Endothelial cell of umbilical vein (primary cell): ENCODE measurements at regions not wholly inside any gene's neighbourhood (a gene's known extent, or its start where the extent isn't known, plus 50 kb on each side); places are given as distances from the start of the nearest gene placed in this dataset.

Source experiments
- BruUV-seq: library from RNA; stranded (reverse); fragments of 400-500 nt; replicated peaks from 2 replicates; lab custom pipeline; 2021; lab: Mats Ljungman, UMichigan
- CTCF ChIA-PET: fragments of 300-600, 350-600 bp; sonication (Branson Sonifier 250); formaldehyde crosslinking; loops from one replicate; lab custom pipeline; 2021; ENCODE audit warnings: antibody characterized with exemption, inconsistent platforms; lab: Charles Lee
- POLR2A ChIA-PET: fragments of 300-600, 350-600 bp; sonication (Branson Sonifier 250); formaldehyde crosslinking; loops from one replicate; lab custom pipeline; 2021; ENCODE audit warnings: antibody characterized with exemption, inconsistent platforms; lab: Charles Lee
- DNase-seq: peaks from one replicate; pipeline ENCODE4 v3.0.0-alpha.2; 2011; ENCODE audit warnings: low read depth, low spot score
- FAIRE-seq: peaks from 2 replicates; lab custom pipeline; 2011; peaks lifted over from hg19 to GRCh38; lab: Jason Lieb, UNC
- H2AFZ ChIP-seq: 2 replicates; pipeline ENCODE4 v1.6.0; 2012; ENCODE audit warnings: low read depth, low read length, control low read depth, inconsistent platforms
- H3K27ac ChIP-seq: 2 replicates; pipeline ENCODE4 v1.5.1; 2011; ENCODE audit warnings: low read depth, mild to moderate bottlenecking, control low read depth, low read length, moderate library complexity; ENCODE audit not compliant: insufficient read depth
- H3K27me3 ChIP-seq, 2 experiments: 2 replicates each; pipeline versions ENCODE4 v1.6.0 to v1.6.1; 2011; ENCODE audit warnings: low read length in 2 of 2, mixed read lengths in 1 of 2; ENCODE audit not compliant: control insufficient read depth in 2 of 2, insufficient read depth in 2 of 2
- H3K36me3 ChIP-seq, 2 experiments: 2 replicates in 1 of 2; 3 replicates in 1 of 2; pipeline ENCODE4 v1.5.1; 2011; ENCODE audit warnings: low read length in 2 of 2, mild to moderate bottlenecking in 1 of 2, moderate library complexity in 1 of 2; ENCODE audit not compliant: control insufficient read depth in 2 of 2, insufficient read depth in 2 of 2; ENCODE audit errors: extremely low read depth in 1 of 2
- H3K4me1 ChIP-seq: 3 replicates; pipeline ENCODE4 v1.5.1; 2011; ENCODE audit warnings: mild to moderate bottlenecking, low read length; ENCODE audit not compliant: control insufficient read depth, insufficient read depth; ENCODE audit errors: extremely low read depth
- H3K4me2 ChIP-seq: 2 replicates; pipeline ENCODE4 v1.6.1; 2011; ENCODE audit warnings: low read length, control low read depth, mixed read lengths; ENCODE audit not compliant: insufficient read depth
- H3K4me3 ChIP-seq, 3 experiments: fragments of 200-600 bp in 1 of 3; sonication (generic), shearing (Covaris generic) in 1 of 3; replicated peaks in 1 of 3; 2 replicates each; pipeline ENCODE4 v1.5.1; 2011 to 2016; ENCODE audit warnings: control low read depth in 3 of 3, low read length in 3 of 3, mild to moderate bottlenecking in 2 of 3, inconsistent platforms in 1 of 3, low read depth in 1 of 3, moderate library complexity in 1 of 3; ENCODE audit not compliant: insufficient read depth in 1 of 3
- H3K79me2 ChIP-seq: 2 replicates; pipeline ENCODE4 v1.6.0; 2012; ENCODE audit warnings: low read length, inconsistent platforms; ENCODE audit not compliant: control insufficient read depth, insufficient read depth
- H3K9ac ChIP-seq: replicated peaks from 2 replicates; pipeline ENCODE3; 2011; ENCODE audit warnings: low read length, control low read depth; ENCODE audit not compliant: insufficient read depth; ENCODE audit errors: extremely low read depth
- H3K9me1 ChIP-seq: replicated peaks from 3 replicates; pipeline ENCODE4 v1.6.0; 2011; ENCODE audit warnings: mild to moderate bottlenecking, low read length; ENCODE audit not compliant: control insufficient read depth, insufficient read depth; ENCODE audit errors: extremely low read depth
- H3K9me3 ChIP-seq: replicated peaks from 2 replicates; pipeline ENCODE4 v1.5.1; 2012; ENCODE audit warnings: low read length, inconsistent platforms; ENCODE audit not compliant: control insufficient read depth, insufficient read depth
- H4K20me1 ChIP-seq: replicated peaks from 2 replicates; pipeline ENCODE3; 2011; ENCODE audit warnings: mild to moderate bottlenecking, low read length; ENCODE audit not compliant: control insufficient read depth, insufficient read depth; ENCODE audit errors: extremely low read depth
- EZH2 ChIP-seq: IDR thresholded peaks from 2 replicates; pipeline ENCODE4 v1.6.1; 2012; ENCODE audit warnings: borderline replicate concordance, low read depth, mild to moderate bottlenecking, moderate library complexity, low read length, inconsistent platforms; ENCODE audit not compliant: severe bottlenecking
- FOS ChIP-seq: IDR thresholded peaks from 2 replicates; pipeline ENCODE4 v1.6.1; 2011; ENCODE audit warnings: mild to moderate bottlenecking, low read length, moderate library complexity, borderline replicate concordance; ENCODE audit not compliant: insufficient read depth
- GATA2 ChIP-seq: IDR thresholded peaks from 2 replicates; pipeline ENCODE4 v1.7.0; 2011; ENCODE audit warnings: low read depth, mild to moderate bottlenecking, moderate library complexity, mixed read lengths, low read length; ENCODE audit not compliant: insufficient read length, insufficient read depth
- MYC ChIP-seq: IDR thresholded peaks from one replicate; pipeline ENCODE4 v1.6.1; 2011; ENCODE audit warnings: mild to moderate bottlenecking, low read depth, low read length
- dilution Hi-C: fragments of 300-500 bp; cut with MboI; formaldehyde crosslinking; loops from one replicate; pipeline ENCODE4 v1.15.0; 2019; ENCODE audit warnings: low sequenced_read_pairs; ENCODE audit not compliant: extremely low pct_ligation_motif_present
- intact Hi-C: fragments of 100-400 bp; cut with micrococcal nuclease; formaldehyde crosslinking; loops from one replicate; pipeline ENCODE4 v1.10.0; 2022
- TF ChIP-seq, protein P1 (sequence below), 2 donors: IDR thresholded peaks; 1 replicate in 1 of 2; 2 replicates in 1 of 2; pipeline ENCODE4 v1.5.1; 2011; ENCODE audit warnings: low read length in 2 of 2, mild to moderate bottlenecking in 2 of 2, moderate library complexity in 2 of 2, control low read depth in 1 of 2, inconsistent platforms in 1 of 2, low read depth in 1 of 2; ENCODE audit not compliant: insufficient read depth in 1 of 2; ENCODE audit errors: extremely low read depth in 1 of 2
- TF ChIP-seq, protein P2 (sequence below): IDR thresholded peaks from 2 replicates; pipeline ENCODE4 v1.6.1; 2011; ENCODE audit not compliant: insufficient read depth, insufficient read length

DNA sequence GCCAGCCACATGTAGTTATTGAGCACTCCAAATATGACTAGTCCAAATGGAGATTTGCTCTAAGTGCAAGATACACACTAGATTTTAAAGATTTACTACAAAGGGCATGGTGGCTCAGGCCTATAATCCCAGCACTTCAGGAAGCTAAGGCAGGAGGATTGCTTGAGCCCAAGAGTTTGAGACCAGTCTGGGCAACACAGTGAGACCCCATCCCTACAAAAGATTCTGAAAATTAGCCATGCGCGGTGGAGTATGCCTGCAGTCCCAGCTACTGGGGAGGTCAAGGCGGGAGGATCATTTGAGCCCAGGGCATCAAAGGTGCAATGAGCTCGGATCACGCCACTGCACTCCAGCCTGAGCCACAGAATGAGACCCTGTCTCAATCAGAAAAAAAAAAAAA is 93.5 kb upstream of the HNRNPA3 start:
- dilution Hi-C loops, result no loop called here
- H2AFZ ChIP-seq, result no peak overlapping the region
- DNase-seq (no peak), FAIRE-seq (no peak)
- no peak overlapping the region for H3K4me2 ChIP-seq
- intact Hi-C loops, result no loop called here
- POLR2A ChIA-PET, result no interaction called here
- no peak overlapping the region for H3K9ac ChIP-seq
- peaks cover 11% of the 10 kb centered on the region for H3K4me1 ChIP-seq
- no peak overlapping the region for H3K4me3 ChIP-seq
- no peak overlapping the region for H3K27ac ChIP-seq
- no peaks in the 10 kb centered on the region for H4K20me1 ChIP-seq
- no peaks in the 10 kb centered on the region for H3K36me3 ChIP-seq
- no TSS peak for BruUV-seq
- TF ChIP-seq MYC, result no peak
- TF ChIP-seq, protein P1, sequence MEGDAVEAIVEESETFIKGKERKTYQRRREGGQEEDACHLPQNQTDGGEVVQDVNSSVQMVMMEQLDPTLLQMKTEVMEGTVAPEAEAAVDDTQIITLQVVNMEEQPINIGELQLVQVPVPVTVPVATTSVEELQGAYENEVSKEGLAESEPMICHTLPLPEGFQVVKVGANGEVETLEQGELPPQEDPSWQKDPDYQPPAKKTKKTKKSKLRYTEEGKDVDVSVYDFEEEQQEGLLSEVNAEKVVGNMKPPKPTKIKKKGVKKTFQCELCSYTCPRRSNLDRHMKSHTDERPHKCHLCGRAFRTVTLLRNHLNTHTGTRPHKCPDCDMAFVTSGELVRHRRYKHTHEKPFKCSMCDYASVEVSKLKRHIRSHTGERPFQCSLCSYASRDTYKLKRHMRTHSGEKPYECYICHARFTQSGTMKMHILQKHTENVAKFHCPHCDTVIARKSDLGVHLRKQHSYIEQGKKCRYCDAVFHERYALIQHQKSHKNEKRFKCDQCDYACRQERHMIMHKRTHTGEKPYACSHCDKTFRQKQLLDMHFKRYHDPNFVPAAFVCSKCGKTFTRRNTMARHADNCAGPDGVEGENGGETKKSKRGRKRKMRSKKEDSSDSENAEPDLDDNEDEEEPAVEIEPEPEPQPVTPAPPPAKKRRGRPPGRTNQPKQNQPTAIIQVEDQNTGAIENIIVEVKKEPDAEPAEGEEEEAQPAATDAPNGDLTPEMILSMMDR (IDR thresholded peaks at IDR 0.05; ENCODE audit: extremely low read depth in 1 of 2, insufficient read depth in 1 of 2, low read depth in 1 of 2, low read length in 2 of 2), result no peak
- TF ChIP-seq GATA2, result no peak
- TF ChIP-seq, protein P2, sequence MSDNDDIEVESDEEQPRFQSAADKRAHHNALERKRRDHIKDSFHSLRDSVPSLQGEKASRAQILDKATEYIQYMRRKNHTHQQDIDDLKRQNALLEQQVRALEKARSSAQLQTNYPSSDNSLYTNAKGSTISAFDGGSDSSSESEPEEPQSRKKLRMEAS, result no peak
- no peak for TF ChIP-seq EZH2
- TF ChIP-seq FOS, result no peak
- H3K9me3 ChIP-seq, result no peaks in the 10 kb centered on the region
- CTCF ChIA-PET, result no interaction called here
- H3K79me2 ChIP-seq, result no peaks in the 10 kb centered on the region
- no peaks in the 10 kb centered on the region for H3K27me3 ChIP-seq
- H3K9me1 ChIP-seq, result no peaks in the 10 kb centered on the region
